ENCODE measurements at regions not wholly inside any gene's neighbourhood (a gene's known extent, or its start where the extent isn't known, plus 50 kb on each side); places are given as distances from the start of the nearest gene placed in this dataset.
"Not testable (repeated sequence)": the region's sequence is repeated elsewhere in the genome, so short reads cannot be mapped to it uniquely, and the experiment has no call there.

DNA sequence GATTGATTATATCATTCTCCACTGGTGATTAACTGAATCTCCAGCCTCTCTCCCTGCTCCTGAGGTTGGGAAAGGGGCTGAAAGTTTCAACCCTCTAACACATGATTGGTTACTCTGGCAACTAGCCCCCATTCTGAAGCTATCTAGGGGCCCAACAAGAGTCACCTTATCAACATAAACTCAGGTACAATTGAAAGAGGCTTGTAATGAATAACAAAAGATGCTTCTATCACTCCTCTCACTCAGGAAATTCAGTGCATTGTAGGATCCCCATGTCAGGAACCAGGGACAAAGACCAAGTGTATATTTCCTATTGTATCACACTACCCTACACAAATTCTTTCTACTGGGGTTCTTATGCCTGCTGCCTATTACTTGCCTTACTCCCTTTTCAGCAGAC, 123.9 kb upstream of the SLC13A1 start:
- no peak for DNase-seq (ENCODE audit: low read depth)

DNA sequence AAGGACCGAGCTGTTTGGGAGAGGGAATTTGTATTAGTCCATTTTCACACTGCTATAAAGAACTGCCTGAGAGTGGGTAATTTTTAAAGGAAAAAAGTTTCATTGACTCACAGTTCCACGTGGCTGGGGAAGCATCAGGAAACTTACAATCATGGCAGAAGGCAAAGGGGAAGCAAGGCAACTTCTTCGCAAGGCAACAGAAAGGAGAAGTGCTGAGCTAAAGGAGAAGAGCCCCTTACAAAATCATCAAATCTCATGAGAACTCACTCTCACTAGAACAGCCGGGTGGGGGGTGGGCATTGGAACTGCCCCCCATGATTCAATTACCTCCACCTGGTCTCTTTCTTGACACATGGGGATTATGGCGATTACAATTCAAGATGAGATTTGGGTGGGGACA, 121.8 kb upstream of the SLC13A1 start:
- not testable (repeated sequence) for DNase-seq (ENCODE audit: low read depth)

DNA sequence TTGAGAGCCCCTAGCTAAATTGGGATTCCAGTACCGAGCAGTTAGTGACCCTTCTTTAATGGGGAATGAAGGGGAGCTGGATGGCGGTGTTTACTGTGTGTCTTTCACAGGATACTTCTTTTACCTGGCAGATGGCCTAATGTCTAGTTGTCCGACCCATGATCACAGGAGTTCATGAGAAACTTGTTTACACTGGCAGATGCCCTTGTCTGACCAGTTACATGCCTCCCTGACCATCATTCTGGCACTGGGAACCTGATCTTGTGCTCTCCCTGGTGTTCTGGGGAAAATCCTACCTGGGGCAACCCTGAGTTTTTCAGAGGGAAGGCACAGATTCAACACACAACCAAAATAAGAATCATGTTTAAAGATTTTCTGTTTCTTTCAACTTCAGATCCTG, 120.1 kb upstream of the SLC13A1 start:
- peak; percentile 5 for DNase-seq (ENCODE audit: low read depth)

DNA sequence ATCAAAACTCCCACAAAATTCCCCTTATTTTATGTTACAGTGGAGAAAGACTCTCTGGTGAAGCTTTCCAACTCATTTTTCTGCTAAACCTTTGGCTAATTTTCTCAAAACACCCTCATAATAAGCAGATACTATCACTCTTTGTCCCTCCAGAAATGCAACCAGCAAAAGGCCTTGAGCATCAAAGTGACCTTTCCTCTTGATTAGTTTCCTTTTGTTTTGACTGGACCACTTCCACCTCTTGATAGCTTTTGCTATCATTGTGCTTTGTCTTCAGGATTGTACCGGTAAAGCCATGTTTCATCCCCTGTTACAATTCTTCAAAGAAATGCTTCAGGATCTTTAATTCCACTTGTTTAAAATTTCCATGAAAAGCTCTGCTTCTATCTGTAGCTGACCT, 115.1 kb upstream of the SLC13A1 start:
- no peak for DNase-seq (ENCODE audit: low read depth)

DNA sequence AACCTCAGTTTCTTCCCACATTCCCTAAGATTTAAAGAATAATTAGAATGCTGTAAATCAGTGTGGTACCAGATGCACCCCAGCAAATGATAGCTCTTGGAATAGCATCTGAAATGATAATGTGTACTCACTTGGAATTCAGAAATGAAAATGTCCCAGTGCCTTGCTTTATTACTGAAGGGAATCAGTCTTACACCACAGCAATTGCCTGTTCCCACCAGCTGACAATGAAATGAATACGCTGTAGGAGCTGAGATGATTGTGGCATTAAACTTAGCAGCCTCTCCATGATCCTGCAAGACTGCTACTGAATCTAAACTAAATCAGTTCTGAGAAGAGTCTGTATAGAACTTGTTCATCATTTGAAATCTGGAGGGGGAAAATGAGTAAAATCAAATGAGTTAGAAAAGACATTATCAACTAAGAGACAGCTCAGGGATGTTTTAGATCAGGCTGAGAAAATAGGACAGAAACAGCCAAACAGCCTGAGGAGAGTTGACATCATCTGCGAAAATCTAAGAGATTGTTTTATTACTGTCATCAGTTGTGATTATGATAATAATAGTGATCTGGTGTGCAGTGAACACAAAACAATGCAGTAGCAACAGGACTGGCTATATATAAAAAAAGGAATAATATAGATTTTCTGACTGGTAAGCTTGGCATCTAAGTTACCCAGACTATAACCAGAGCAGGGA, 108.6 kb upstream of the SLC13A1 start:
- DNase-seq (ENCODE audit: low read depth), result no peak

DNA sequence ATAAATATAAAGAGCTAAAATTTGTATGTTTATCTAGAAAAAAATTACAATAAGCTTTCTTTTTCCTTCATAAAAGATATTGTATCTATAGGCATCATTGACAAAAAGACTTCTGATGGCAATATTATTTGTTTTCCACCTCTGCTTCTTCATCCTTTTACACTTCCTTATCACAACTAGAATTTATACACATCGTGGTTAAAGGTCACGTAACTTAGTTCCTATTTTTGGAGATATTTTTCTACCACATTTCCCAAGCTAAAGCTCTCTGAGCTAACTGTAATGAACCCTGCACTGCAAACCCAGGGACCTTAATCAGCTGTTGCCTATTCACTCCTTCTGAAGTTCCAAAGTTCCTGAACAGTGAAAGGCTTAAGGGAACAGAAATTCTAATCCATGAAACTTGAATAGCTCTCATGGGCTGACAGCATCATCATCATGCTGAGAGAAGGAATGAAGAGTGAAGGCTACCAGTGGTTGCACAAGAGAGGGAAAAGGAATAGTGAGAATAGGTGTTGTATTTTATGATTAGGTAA, 106.1 kb upstream of the SLC13A1 start:
- no peak for DNase-seq (ENCODE audit: low read depth)

DNA sequence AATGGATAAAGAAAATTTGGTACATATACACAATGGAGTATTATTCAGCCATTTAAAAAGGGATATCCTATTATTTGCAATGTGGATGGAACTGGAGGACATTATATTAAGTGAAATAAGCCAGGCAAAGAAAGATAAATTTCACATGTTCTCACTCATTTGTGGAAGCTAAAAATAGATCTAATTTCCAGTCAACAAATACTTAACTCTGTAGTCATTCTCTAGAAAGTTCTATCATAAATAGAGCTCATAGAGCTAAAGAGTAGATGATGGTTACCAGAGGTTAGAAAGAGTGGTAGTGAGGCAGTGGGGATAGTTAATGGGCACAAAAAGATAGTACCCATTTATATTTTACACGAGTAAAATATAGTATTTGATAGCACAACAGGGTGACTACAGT, 104.2 kb upstream of the SLC13A1 start:
- DNase-seq (ENCODE audit: low read depth), result no peak

DNA sequence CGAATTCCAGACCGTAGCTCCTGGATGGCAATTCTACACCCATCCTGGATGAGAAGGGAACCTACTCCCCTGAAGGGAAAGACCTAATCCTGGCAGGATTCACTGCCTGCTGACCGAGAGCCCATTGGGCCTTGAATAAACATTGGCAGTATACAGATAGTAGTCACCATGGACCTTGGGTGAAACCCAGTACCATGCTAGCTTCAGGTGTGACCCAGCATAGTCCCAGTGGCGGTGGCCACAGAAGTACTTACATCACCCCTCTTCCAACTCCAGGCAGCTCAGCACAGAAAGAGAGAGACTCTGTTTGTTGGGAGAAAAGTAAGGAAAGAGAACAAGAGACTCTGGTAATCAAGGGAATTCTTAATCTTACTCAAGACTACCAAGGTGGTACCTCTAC, 97.2 kb upstream of the SLC13A1 start:
- no peak for DNase-seq (ENCODE audit: low read depth)

DNA sequence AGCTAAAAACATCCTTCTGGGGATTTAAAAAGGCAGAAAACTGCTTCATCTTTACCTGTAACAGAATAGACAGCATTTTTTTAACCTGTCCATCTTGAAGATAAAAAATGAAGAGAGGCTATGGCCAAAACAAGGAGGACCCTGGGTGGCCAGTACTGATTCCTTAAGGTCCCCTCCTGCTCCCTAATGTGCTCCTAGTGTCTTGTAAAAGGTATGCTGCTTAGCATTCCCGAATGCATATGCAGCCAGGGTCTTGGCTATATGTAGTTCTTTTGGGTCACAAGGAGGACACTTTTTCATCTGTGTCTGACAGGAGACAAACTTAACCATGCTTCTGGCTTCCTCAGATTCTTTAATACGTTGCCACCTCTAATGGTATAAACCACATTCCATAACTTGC, 93.9 kb upstream of the SLC13A1 start:
- no peak for DNase-seq (ENCODE audit: low read depth)

DNA sequence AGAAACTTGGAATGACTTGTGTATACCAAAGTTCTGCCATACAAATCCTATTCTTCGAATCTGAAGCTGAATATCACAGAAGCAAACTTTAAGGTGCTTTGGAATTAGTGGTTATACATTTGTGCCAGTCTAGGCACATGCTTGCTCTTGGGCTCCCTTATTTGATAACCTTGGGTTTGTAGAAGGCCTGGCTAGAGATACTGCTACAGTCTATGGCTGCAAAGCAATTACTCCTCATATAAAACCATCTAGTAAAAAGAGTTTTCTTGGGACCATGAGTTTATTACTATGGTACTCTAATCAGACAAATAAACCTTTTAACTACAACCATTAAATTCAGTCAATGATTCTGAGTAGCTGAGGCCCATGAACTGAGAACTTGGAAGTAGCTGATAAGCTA, 92.5 kb upstream of the SLC13A1 start:
- no peak for DNase-seq (ENCODE audit: low read depth)

DNA sequence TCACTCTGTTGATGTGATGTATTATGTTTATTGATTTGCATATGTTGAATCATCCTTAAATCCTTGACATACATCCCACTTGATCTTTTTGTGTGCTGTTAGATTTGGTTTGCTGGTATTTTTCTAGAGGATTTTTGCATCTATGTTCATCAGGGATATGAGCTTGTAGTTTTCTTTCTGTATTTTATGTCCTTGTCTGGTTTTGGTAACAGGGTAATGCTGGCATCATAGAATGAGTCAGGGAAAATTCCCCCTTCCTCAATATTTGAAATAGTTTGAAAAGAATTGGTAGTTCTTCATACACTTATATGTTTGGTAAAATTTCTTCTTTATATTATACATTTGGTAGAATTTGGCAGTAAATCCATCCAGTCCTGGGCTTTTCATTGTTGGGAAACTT, 89.4 kb upstream of the SLC13A1 start:
- DNase-seq (ENCODE audit: low read depth), result no peak

DNA sequence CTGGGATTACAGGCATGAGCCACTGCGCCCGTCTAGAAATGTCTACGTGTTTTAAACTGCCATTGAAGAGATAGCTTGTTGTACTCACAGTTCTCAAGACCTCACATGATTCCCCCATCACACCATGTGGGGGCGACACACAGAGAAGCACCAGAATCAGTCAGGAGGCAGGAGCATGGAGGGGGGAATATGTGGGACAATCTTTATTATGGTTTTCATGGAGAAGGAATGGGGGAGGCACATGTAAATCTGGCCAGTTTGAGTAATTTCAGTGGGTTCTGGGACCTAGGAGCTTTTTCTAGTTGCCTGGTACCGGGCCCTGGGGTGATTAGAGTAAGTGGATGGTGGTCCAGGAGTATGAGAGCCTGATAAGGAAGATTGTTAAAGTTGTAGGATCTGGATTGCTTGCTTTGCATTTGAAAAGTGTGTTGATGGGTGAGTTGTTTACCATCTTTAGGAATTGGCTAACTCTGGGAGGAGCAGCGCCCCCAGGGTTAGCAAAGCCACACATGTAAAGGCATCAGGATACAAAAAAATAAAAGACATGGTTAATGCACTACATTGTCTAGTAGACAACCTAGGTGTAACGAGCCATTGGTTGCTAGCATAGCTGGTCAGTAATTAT, 85.4 kb upstream of the SLC13A1 start:
- DNase-seq (ENCODE audit: low read depth), result no peak

DNA sequence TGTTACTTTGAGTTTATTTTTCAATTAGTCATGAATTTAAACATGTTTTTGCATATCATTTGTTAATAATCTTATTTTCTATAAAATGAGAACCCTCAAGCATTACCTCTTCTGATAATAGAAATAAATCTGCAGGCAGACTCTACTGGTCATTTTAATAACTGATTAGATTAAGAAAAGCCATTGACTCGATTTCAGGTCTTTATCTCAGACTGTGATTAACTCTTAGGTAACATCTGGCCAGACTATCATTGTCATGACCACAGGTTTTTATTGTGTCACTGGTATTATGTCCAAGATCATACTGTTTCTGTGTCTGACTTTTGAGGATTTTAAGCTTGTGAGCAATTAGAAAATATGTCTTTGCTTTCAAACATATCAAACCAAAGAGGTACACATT, 83.6 kb upstream of the SLC13A1 start:
- no peak for DNase-seq (ENCODE audit: low read depth)

DNA sequence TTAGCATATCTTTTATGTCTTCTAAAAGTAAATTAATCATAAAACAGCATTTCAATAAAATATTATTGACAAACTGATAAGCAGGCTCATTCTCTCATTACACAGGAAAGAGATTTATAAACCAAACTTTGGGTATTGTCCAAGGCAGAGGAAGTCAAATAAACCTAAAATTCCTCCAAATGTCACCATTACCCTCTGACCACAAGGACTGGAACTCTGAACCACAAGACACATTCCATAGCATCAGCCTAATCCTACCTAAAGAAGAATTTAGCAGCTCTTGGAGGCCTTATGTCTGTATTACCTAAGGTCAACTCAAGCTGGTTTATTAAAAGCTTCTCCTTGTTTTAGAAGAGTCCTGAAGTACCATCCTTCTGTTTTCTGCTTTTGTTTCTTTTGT, 82.4 kb upstream of the SLC13A1 start:
- DNase-seq (ENCODE audit: low read depth), result no peak

DNA sequence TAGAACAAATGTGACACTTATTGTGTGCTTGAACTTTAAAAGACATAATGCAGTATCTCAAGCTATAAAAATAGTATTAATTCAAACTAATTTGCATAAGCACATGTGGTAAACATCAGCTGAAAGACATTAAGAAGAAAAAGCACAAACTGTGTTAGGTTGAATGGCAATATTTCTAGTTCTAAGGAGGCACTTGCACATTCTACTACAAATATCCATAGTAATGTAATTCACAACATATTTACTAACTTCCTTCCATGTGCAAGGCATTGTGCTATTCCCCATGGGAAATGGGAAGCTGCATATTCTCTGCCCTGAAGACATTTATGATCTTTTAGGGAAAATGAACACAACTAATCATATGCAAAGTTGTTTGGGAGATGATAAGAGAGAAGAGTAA, 80.2 kb upstream of the SLC13A1 start:
- no peak for DNase-seq (ENCODE audit: low read depth)

DNA sequence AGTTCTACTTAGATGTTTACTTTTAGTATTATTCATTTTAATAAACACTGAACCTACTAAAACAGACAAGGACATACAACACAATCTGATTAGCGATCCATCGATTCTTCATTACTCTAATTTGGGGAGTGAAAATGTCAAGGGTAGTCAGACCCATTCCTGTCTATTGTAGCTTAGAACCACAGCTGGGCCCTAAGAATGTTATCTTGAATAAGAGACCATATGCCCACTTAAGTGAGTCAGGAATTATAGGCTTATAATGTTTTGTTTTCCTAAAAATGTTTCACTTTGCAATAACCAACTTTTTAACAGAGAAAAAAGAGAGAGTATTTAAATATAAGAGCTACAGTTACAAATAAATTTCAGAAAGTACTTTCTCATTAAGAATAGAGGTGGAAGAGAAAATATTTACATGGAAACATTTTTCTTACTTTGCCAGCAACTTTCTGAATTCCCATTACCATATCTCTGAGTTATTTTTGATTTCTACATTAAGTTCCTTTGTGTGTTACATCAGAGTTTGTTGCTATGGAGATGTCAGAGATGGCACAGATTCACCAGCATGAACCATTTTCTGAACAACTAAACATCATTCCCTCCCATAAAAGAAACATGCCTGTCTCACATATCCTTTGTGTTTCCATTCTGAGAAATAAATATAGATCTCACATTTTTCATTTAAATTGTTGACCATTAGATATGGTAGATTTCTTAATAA, 75.4 kb upstream of the SLC13A1 start:
- DNase-seq (ENCODE audit: low read depth), result peak; percentile 16

DNA sequence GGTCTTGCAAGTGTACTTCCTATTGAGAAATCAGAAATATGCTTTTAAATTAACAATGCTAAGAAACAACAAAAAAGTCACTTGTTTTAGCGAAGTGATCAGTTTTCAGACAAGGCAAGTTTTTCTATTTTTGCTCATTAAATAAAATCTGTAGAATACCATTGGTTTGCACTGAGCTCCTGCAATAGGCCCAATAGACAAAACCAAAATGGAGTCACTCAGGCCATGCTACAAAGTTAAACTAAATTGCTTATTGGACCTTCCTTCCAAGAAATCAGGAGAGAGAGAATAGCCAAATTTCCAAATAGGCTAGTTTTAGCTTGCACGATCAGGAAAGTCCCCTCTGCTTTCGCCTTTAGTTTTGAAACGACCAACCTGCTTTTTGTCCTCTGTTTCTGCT, 73.4 kb upstream of the SLC13A1 start:
- DNase-seq (ENCODE audit: low read depth), result no peak

DNA sequence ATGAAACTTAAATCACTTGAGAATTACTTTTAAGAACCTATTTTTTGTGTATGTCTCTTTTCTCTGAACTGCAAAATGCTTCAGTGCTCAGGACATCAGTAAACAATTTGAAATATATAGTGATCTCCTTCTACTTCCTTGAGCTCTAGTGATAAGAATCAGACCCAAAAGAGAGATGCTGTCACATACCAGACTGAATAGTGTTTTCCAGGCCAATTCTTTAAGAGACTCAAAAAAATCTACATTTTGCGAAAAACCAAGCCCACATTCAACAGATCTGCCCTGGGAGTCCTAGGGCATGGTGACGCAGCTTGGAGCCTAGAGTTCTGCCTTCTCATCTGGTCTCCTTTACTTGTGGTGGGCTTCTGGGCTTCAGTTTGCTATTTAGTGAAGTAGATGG, 72.1 kb upstream of the SLC13A1 start:
- DNase-seq (ENCODE audit: low read depth), result no peak

DNA sequence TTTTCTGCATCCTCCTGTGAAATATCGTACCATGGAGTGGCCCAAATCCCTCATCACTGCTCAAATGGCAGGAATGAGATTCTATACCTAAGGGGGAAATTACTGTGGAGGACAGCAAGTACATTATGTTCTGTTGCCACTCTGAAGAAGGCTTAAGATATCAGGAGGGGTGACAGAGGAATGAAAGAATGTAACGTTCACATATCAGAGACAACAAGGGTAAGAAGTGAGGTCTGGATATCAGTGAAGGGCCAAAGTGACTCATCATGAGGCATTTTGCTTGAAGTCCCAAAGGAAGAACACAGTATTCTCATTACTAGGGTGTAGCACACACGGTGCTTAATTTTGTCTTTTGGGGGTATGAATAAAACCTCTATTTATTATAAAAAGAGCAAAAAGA, 71.5 kb upstream of the SLC13A1 start:
- peak; percentile 19 for DNase-seq (ENCODE audit: low read depth)

DNA sequence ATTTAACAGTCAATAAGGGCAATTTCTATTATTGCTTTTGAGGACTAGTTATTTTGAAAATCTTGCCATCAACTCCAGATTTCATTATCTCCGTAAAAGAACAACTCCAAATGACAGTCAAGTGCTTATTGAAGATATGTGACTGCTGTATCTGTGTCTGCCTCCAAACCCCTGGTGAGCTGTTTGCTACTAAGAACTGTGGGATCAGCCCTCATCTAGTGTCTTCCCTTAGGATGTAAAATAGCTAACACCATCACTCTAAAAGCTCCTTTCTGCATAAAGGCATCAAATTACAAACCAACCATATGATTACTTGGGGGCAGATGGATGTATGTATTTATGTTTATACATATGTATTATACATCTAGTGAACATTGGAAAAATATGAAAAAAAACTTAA, 70.8 kb upstream of the SLC13A1 start:
- no peak for DNase-seq (ENCODE audit: low read depth)

DNA sequence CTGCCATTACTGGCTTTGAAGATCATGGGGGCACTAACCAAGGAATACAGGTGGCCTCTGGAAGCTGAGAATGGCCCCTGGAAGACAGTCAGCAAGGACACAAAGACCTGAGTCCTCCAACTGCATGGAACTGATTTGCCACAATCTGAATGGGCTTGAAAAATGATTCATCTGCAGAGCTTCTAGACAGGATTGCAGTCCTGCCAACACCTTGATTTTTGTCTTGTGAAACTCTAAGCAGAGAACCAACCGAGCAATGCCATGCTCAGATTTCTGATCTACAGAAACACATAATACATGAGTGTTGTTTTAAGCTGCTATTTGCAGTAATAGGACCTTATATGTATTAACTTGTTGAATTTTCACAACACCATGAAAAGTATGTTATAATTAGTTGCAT, 66.1 kb upstream of the SLC13A1 start:
- no peak for DNase-seq (ENCODE audit: low read depth)

DNA sequence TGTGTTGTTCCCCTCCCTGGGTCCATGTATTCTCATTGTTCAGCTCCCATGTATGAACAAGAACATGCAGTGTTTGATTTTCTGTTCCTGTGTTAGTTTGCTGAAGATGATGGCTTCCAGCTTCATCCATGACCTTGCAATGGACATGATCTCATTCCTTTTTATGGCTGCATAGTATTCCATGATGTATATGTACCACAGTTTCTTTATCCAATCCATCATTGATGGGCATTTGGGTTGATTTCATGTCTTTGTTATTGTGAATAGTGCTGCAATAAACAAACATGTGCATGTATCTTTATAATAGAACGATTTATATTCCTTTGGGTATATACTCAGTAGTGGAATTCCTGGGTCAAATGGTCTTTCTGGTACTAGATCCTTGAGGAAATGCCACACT, 65.1 kb upstream of the SLC13A1 start:
- not testable (repeated sequence) for DNase-seq (ENCODE audit: low read depth)

DNA sequence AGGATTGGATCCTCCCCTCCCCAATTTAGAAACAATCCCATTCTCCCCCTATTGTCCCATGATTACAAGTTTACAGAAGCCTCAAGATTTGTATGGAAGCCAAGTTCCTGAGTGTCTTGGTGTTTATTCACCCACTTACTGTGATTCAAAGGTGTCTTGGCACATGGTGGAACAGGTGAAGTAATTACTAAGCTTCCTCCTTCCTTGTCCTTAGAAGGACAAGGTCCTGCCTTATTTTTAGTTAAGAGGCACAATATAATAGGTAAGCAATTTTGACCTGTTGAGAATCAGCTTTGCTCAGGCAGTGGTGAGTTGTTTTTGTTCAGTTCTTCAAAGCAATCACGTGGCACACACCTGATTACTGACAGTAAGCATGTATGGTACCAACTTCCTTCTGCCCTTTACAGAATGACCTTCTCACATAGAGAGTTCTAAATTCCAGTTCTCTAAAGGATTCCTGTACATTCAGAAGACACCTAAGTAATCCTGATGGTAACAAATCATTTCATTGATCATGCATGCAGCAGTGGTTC, 60.7 kb upstream of the SLC13A1 start:
- peak; percentile 47 for DNase-seq (ENCODE audit: low read depth)

Measured in renal cortical epithelial cell (primary cell).